Ovary (tissue), 3 donors: ENCODE measurements at regions not wholly inside any gene's neighbourhood (a gene's known extent, or its start where the extent isn't known, plus 50 kb on each side); places are given as distances from the start of the nearest gene placed in this dataset.
"Not testable (repeated sequence)": the region's sequence is repeated elsewhere in the genome, so short reads cannot be mapped to it uniquely, and the experiment has no call there.

Experiments used
- CTCF ChIP-seq, 3 donors: fragments of 450-650 bp in 2 of 3; fragments of 200-600 bp in 1 of 3; IDR thresholded peaks; one replicate each; pipeline versions ENCODE4 v1.5.1 to v1.8.0; 2016 to 2022; ENCODE audit warnings: antibody characterized with exemption in 3 of 3, mild to moderate bottlenecking in 1 of 3
- EP300 ChIP-seq: sonication (generic); formaldehyde crosslinking; IDR thresholded peaks from one replicate; pipeline ENCODE4 v1.6.1; 2017; ENCODE audit warnings: antibody characterized with exemption
- POLR2A ChIP-seq: fragments of 450-650 bp; IDR thresholded peaks from one replicate; pipeline ENCODE4 v1.6.1; 2017; ENCODE audit warnings: antibody characterized with exemption, mild to moderate bottlenecking, moderate library complexity
- donor health status: DM: no; HTN: no; CAD: no.

- TF ChIP-seq CTCF (IDR thresholded peaks at IDR 0.05); EP300; POLR2A: not testable (repeated sequence)
Observed at GRCh38 chr17:16830770-16831169, 140.7 kb downstream of the CCDC144A start.
